Mesenchymal stem cell (in vitro differentiated cells and primary cell): ENCODE measurements at regions not wholly inside any gene's neighbourhood (a gene's known extent, or its start where the extent isn't known, plus 50 kb on each side); places are given as distances from the start of the nearest gene placed in this dataset.

ENCODE experiments used
- DNase-seq: peaks from one replicate; pipeline ENCODE4 v3.0.0-alpha.2; 2013
- H2AFZ ChIP-seq: one replicate; pipeline ENCODE4 v1.6.1; 2013; ENCODE audit warnings: low read depth, mild to moderate bottlenecking, control low read depth, inconsistent platforms, low read length, moderate library complexity
- H2AK5ac ChIP-seq: 2 replicates; pipeline ENCODE4 v1.6.1; 2013; ENCODE audit warnings: low read length, moderate library complexity, mild to moderate bottlenecking, inconsistent platforms; ENCODE audit not compliant: severe bottlenecking
- H2BK120ac ChIP-seq: one replicate; pipeline ENCODE4 v1.6.1; 2013; ENCODE audit warnings: low read depth, mild to moderate bottlenecking, inconsistent platforms, low read length, moderate library complexity
- H2BK12ac ChIP-seq, 2 experiments: one replicate each; pipeline ENCODE4 v1.6.1; 2013; ENCODE audit warnings: inconsistent platforms in 2 of 2, low read length in 2 of 2, mild to moderate bottlenecking in 2 of 2, moderate library complexity in 2 of 2, control low read depth in 1 of 2
- H2BK15ac ChIP-seq: one replicate; pipeline ENCODE4 v1.6.1; 2013; ENCODE audit warnings: mild to moderate bottlenecking, low read depth, inconsistent platforms; ENCODE audit not compliant: poor library complexity, severe bottlenecking
- H2BK5ac ChIP-seq: 2 replicates; pipeline ENCODE4 v1.6.1; 2013; ENCODE audit warnings: low read depth, mild to moderate bottlenecking, low read length, control low read depth, inconsistent platforms; ENCODE audit not compliant: poor library complexity, severe bottlenecking
- H3K14ac ChIP-seq, 2 experiments: one replicate each; pipeline ENCODE4 v1.6.1; 2013; ENCODE audit warnings: inconsistent platforms in 2 of 2, low read length in 2 of 2, control low read depth in 1 of 2, mild to moderate bottlenecking in 1 of 2, moderate library complexity in 1 of 2
- H3K18ac ChIP-seq, 2 experiments: one replicate each; pipeline ENCODE4 v1.6.1; 2013; ENCODE audit warnings: inconsistent platforms in 2 of 2, low read length in 2 of 2, control low read depth in 1 of 2, low read depth in 1 of 2, mild to moderate bottlenecking in 1 of 2
- H3K23ac ChIP-seq, 2 experiments: one replicate each; pipeline ENCODE4 v1.6.1; 2013; ENCODE audit warnings: inconsistent platforms in 2 of 2, low read length in 2 of 2, mild to moderate bottlenecking in 2 of 2, moderate library complexity in 2 of 2, control low read depth in 1 of 2
- H3K27ac ChIP-seq: 2 replicates; pipeline ENCODE4 v1.5.1; 2013; ENCODE audit warnings: mild to moderate bottlenecking, moderate library complexity, low read length, control low read depth, inconsistent platforms; ENCODE audit not compliant: poor library complexity, severe bottlenecking
- H3K27me3 ChIP-seq, 2 experiments: 2 replicates each; pipeline versions ENCODE4 v1.6.1 to v1.7.0; 2013; ENCODE audit warnings: low read length in 2 of 2, mild to moderate bottlenecking in 2 of 2, moderate library complexity in 2 of 2, control low read depth in 1 of 2, inconsistent platforms in 1 of 2; ENCODE audit not compliant: control insufficient read depth in 1 of 2, insufficient read depth in 1 of 2
- H3K36me3 ChIP-seq, 2 experiments: 2 replicates each; pipeline versions ENCODE4 v1.6.1 to v1.7.0; 2013; ENCODE audit warnings: low read length in 2 of 2, control low read depth in 1 of 2, inconsistent platforms in 1 of 2, low read depth in 1 of 2, mild to moderate bottlenecking in 1 of 2; ENCODE audit not compliant: insufficient read depth in 2 of 2, control insufficient read depth in 1 of 2
- H3K4ac ChIP-seq, 2 experiments: one replicate each; pipeline ENCODE4 v1.6.1; 2013; ENCODE audit warnings: inconsistent platforms in 2 of 2, low read length in 2 of 2, mild to moderate bottlenecking in 2 of 2, moderate library complexity in 2 of 2, control low read depth in 1 of 2, low read depth in 1 of 2
- H3K4me1 ChIP-seq: 2 replicates; pipeline ENCODE4 v1.6.1; 2013; ENCODE audit warnings: low read depth, low read length, control low read depth; ENCODE audit not compliant: control insufficient read depth, insufficient read depth
- H3K4me2 ChIP-seq: 2 replicates; pipeline ENCODE4 v1.6.1; 2013; ENCODE audit warnings: low read length, mild to moderate bottlenecking, inconsistent platforms; ENCODE audit not compliant: poor library complexity, severe bottlenecking
- H3K4me3 ChIP-seq, 2 experiments: 2 replicates each; pipeline versions ENCODE4 v1.5.1 to v1.7.0; 2013; ENCODE audit warnings: low read length in 2 of 2, mild to moderate bottlenecking in 2 of 2, control low read depth in 1 of 2, low read depth in 1 of 2; ENCODE audit not compliant: insufficient read depth in 1 of 2
- H3K79me1 ChIP-seq: replicated peaks from 2 replicates; pipeline ENCODE4 v1.6.1; 2013; ENCODE audit warnings: mild to moderate bottlenecking, control low read depth, low read length, inconsistent platforms; ENCODE audit not compliant: poor library complexity, severe bottlenecking
- H3K9ac ChIP-seq: 2 replicates; pipeline ENCODE4 v1.7.0; 2013; ENCODE audit warnings: mild to moderate bottlenecking, low read length, moderate library complexity
- H3K9me3 ChIP-seq: 2 replicates; pipeline ENCODE4 v1.7.0; 2013; ENCODE audit warnings: mild to moderate bottlenecking, low read length; ENCODE audit not compliant: control insufficient read depth
- H4K8ac ChIP-seq: one replicate; pipeline ENCODE4 v1.6.1; 2013; ENCODE audit warnings: inconsistent platforms, mild to moderate bottlenecking, low read length, moderate library complexity
- H4K91ac ChIP-seq: one replicate; pipeline ENCODE4 v1.6.1; 2013; ENCODE audit warnings: mild to moderate bottlenecking, low read length, inconsistent platforms
- WGBS: methylation state at CpG from one replicate; pipeline ENCODE4 v1.1.7; 2013; ENCODE audit warnings: mixed read lengths; 5-methylcytosine and 5-hydroxymethylcytosine counted together

GRCh38 chr20:63087872-63088680, 81.3 kb upstream of the BHLHE23 start:
- Histone ChIP-seq H3K23ac (no peak overlapping the region), H4K91ac (peak overlapping the region; percentile 22), H2BK12ac (no peak overlapping the region), H3K36me3 (no peaks in the 10 kb centered on the region), H3K4ac (no peak overlapping the region), H2AFZ (no peak overlapping the region), H3K9me3 (no peaks in the 10 kb centered on the region), H3K4me3 (no peak overlapping the region), H3K18ac (no peak overlapping the region), H3K79me1 (no peaks in the 10 kb centered on the region), H3K4me2 (no peak overlapping the region), H3K27ac (no peak overlapping the region), H3K14ac (no peak overlapping the region), H2BK15ac (no peak overlapping the region), H3K9ac (no peak overlapping the region), H3K27me3 (peaks cover 40 to 80% of the 10 kb centered on the region in 2 experiments), H4K8ac (no peak overlapping the region), H2BK120ac (no peak overlapping the region), H2AK5ac (no peak overlapping the region), H2BK5ac (no peak overlapping the region), H3K4me1 (no peaks in the 10 kb centered on the region)
- DNase-seq = no peak
- WGBS = 74% methylated on average over 32 of the region's 32 CpGs

DNA sequence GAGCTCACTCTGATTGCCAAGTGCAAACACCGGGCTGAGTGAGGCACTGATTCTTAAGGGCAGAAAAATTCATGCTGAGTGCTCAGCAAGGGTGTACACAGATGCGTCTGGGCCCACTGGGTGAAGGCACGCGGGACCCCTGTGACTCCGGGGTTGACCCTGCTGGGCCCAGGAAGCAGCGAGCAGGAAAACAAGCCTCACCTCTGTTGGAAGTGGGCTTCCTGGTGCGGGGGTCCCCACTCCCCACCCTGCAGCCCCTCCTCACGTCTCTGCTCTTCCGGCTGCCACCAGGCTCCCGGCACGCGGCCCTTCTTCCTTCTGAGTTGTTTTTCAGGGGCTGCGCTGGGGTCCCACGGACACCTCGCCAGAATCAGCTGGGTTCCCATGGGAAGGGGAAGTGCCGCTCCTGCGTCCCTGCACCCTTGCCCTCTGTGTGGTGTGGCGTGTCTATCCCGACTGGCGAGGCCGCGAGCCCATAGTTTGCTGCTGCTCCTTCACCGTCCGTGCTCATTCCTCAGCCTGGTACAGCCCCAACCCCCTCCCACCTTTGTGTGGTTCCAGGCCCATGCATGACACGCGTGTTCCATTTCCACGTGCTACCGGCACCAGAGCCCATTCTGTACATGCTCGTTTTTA, 80.6 kb upstream of the BHLHE23 start:
- Histone ChIP-seq H3K23ac (no peak overlapping the region), H2AFZ (no peak overlapping the region), H2BK15ac (no peak overlapping the region), H3K14ac (no peak overlapping the region), H3K4me3 (no peak overlapping the region), H3K18ac (no peak overlapping the region), H3K9ac (no peak overlapping the region), H3K9me3 (no peaks in the 10 kb centered on the region), H3K4me2 (no peak overlapping the region), H3K27ac (no peak overlapping the region), H4K91ac (no peak overlapping the region), H2BK5ac (no peak overlapping the region), H4K8ac (no peak overlapping the region), H3K36me3 (no peaks in the 10 kb centered on the region), H3K4me1 (no peaks in the 10 kb centered on the region), H3K4ac (no peak overlapping the region), H2BK120ac (no peak overlapping the region), H3K27me3 (peaks cover 38 to 80% of the 10 kb centered on the region in 2 experiments), H2AK5ac (no peak overlapping the region), H3K79me1 (no peaks in the 10 kb centered on the region), H2BK12ac (no peak overlapping the region)
- DNase-seq = no peak
- WGBS = 87% methylated on average over 29 of the region's 29 CpGs

DNA sequence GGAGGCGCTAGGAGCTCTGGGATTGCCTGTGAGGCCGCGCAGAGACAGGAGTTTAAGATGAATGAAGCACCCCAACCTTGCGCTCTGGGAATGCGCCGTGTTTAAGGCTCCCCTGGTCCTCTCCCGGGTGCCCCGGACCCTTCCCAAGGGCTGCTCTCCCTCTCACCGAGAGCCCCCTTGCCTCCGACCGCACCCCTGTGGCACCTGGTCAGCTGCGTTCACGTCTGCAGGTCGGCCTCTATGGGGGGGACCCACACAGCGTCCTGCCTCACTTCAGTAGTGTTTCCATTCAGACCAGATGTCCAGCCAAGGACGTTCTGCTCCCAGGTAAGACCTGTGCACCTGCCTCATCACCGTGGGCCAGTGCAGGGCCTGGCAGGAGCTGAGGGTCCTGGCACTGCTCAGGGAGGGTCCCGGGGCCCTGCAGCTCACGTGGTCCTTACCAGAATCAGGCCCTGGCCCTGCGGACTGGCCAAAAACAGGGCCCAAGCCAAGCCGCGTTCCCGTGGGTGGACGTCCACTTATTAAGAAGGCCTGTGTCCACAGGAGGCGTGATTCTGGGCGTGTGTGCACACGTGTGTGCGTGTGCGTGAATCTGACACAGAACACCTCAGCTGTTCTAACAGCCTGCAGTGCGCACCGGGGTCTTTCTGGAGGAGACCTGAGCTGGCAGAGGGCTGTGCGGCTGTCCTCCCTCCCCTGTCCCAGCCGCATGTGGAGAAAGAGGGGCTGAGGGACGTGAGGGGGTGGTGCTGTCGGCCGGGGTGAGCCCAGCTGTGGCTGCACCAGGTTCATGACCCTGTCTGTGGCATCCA, 79.9 kb upstream of the BHLHE23 start:
- no peak overlapping the region for H4K8ac ChIP-seq
- WGBS = 85% methylated on average over 36 of the region's 36 CpGs

More for the DNA sequence above, 79.9 kb upstream of the BHLHE23 start:
- no peak overlapping the region for H3K14ac ChIP-seq
- no peak for DNase-seq
- H3K4me1 ChIP-seq = no peaks in the 10 kb centered on the region
- H2BK120ac ChIP-seq = no peak overlapping the region
- H3K27ac ChIP-seq = no peak overlapping the region
- H3K9ac ChIP-seq = no peak overlapping the region
- H2BK15ac ChIP-seq = no peak overlapping the region
- peaks cover 41 to 79% of the 10 kb centered on the region in 2 experiments for H3K27me3 ChIP-seq
- no peak overlapping the region for H3K18ac ChIP-seq
- H3K79me1 ChIP-seq = no peaks in the 10 kb centered on the region
- H3K4me2 ChIP-seq = no peak overlapping the region
- H2BK12ac ChIP-seq = no peak overlapping the region
- no peaks in the 10 kb centered on the region for H3K9me3 ChIP-seq
- H3K4me3 ChIP-seq = no peak overlapping the region
- H3K36me3 ChIP-seq = no peaks in the 10 kb centered on the region
- no peak overlapping the region for H2AK5ac ChIP-seq
- H3K4ac ChIP-seq = no peak overlapping the region
- no peak overlapping the region for H4K91ac ChIP-seq
- H2AFZ ChIP-seq = no peak overlapping the region
- H3K23ac ChIP-seq = no peak overlapping the region
- no peak overlapping the region for H2BK5ac ChIP-seq
